ENCODE measurements at regions not wholly inside any gene's neighbourhood (a gene's known extent, or its start where the extent isn't known, plus 50 kb on each side); places are given as distances from the start of the nearest gene placed in this dataset.

- TF ChIP-seq CEBPB (IDR thresholded peaks at IDR 0.05; ENCODE audit: low read depth), result no peak
- no peak for TF ChIP-seq TCF7L2 (IDR thresholded peaks at IDR 0.05; ENCODE audit: borderline replicate concordance, extremely low read depth, insufficient read depth, insufficient read length)
- no peak for TF ChIP-seq POLR2A (IDR thresholded peaks at IDR 0.05; ENCODE audit: borderline replicate concordance, extremely low read depth, insufficient read depth, insufficient read length)
- no peak for TF ChIP-seq CTCF (IDR thresholded peaks at IDR 0.05 in 2 of 3, conservative IDR thresholded peaks at IDR 0.05 in 1 of 3; ENCODE audit: borderline replicate concordance in 1 of 3, insufficient read depth in 1 of 3, low read depth in 2 of 3, low read length in 2 of 3)
- no peak for TF ChIP-seq ATF3 (IDR thresholded peaks at IDR 0.05)
- no peak for TF ChIP-seq EZH2 (IDR thresholded peaks at IDR 0.05)
- TF ChIP-seq ZNF274 (IDR thresholded peaks at IDR 0.05; ENCODE audit: low read depth, low read length), result no peak
These were observed 76.2 kb downstream of the GPR85 start for GRCh38 chr7:113010377-113010776.
